Gastrocnemius medialis (tissue), 4 donors: ENCODE measurements at regions not wholly inside any gene's neighbourhood (a gene's known extent, or its start where the extent isn't known, plus 50 kb on each side); places are given as distances from the start of the nearest gene placed in this dataset.

Experiments
- ATAC-seq, 2 donors: fragments of 150-250 bp; one replicate each; pipeline ENCODE4 v1.9.1; 2016
- DNase-seq, 2 donors: peaks; one replicate each; pipeline ENCODE4 v3.0.0-alpha.2; 2019
- H3K27ac ChIP-seq, 4 donors: fragments of 200-600 bp; sonication (generic); 1 replicate in 1 of 4; 2 replicates in 3 of 4; pipeline ENCODE4 v1.5.1; 2016 to 2018; ENCODE audit warnings: mild to moderate bottlenecking in 2 of 4, moderate library complexity in 1 of 4
- H3K27me3 ChIP-seq, 3 donors: fragments of 200-600 bp; sonication (generic) in 2 of 3; 1 replicate in 1 of 3; 2 replicates in 2 of 3; pipeline versions ENCODE4 v1.5.1 to v1.6.0; 2016 to 2019; ENCODE audit warnings: mild to moderate bottlenecking in 1 of 3, moderate library complexity in 1 of 3
- H3K36me3 ChIP-seq, 2 donors: fragments of 200-600 bp; sonication (generic) in 1 of 2; one replicate each; pipeline ENCODE4 v1.5.1; 2017 to 2018
- H3K4me1 ChIP-seq, 2 donors: fragments of 200-600 bp; sonication (generic) in 1 of 2; one replicate each; pipeline ENCODE4 v1.5.1; 2016 to 2017; ENCODE audit warnings: mild to moderate bottlenecking in 2 of 2
- H3K4me3 ChIP-seq, 4 donors: fragments of 200-600 bp; sonication (generic) in 3 of 4; 1 replicate in 1 of 4; 2 replicates in 3 of 4; pipeline ENCODE4 v1.5.1; 2016 to 2019; ENCODE audit warnings: mild to moderate bottlenecking in 2 of 4
- H3K9me3 ChIP-seq, 3 donors: fragments of 200-600 bp; sonication (generic) in 2 of 3; 1 replicate in 1 of 3; 2 replicates in 2 of 3; pipeline ENCODE4 v1.5.1; 2016 to 2019
- POLR2A ChIP-seq, 2 donors: fragments of 450-650 bp; IDR thresholded peaks; one replicate each; pipeline ENCODE4 v1.6.1; 2017; ENCODE audit warnings: antibody characterized with exemption in 2 of 2, mild to moderate bottlenecking in 2 of 2, moderate library complexity in 2 of 2
- in situ Hi-C, 4 donors: fragments of 200-750 bp; cut with MboI; loops; one replicate each; pipeline versions ENCODE4 v1.15.0 to v1.8.0; 2017; ENCODE audit warnings: low sequenced_read_pairs in 4 of 4
- intact Hi-C: fragments of 100-400 bp; cut with DNase I; formaldehyde crosslinking; loops from one replicate; pipeline ENCODE4 v1.15.1; 2023; ENCODE audit warnings: low total_unique reads
- TF ChIP-seq, protein P1 (sequence below), 5 experiments: fragments of 450-650 bp in 3 of 5; fragments of 200-600 bp in 2 of 5; sonication (generic) in 2 of 5; IDR thresholded peaks in 4 of 5; conservative IDR thresholded peaks in 1 of 5; 1 replicate in 4 of 5; 2 replicates in 1 of 5; pipeline ENCODE4 v1.5.1; 2016 to 2019; ENCODE audit warnings: antibody characterized with exemption in 5 of 5, mild to moderate bottlenecking in 3 of 5, moderate library complexity in 3 of 5

DNA sequence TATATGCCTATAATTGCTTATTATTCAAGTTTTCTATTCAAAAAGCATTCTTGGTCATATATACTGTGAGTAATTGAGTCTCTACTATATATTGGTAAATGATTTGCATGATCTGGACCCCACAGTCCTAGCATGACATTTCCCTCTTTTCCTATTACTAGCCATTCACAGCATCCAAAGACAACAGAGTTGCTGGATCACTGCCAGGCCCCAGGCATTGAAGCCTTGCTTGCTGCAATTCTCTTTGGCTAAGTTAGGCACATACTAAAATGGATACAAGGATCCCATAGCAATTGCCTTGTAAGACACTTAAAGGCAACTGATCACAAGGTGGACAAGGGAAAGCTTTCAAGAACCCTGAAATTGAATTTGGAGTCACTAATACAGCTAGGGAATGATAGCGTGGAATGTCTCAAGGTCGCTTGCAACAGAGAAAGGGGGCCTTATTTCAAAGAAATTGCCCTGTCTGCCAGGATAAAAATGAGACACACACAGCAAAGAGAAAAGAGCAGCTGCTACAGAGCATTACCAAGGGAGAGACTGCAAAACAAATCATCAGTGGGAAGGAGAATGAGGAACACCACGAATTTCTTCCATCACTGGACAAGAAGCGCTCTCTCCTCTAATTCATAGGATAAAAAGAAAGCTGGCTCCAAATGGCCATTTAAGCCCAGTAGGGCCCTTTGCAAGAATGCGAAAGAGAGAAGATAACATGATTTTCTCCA, 77.1 kb upstream of the EPHA4 start:
- ATAC-seq (no peak), DNase-seq (no peak)
- intact Hi-C loops, result no loop called here
- Histone ChIP-seq H3K4me3 (no peak overlapping the region), H3K36me3 (no peaks in the 10 kb centered on the region), H3K4me1 (no peaks in the 10 kb centered on the region), H3K27me3 (no peaks in the 10 kb centered on the region), H3K27ac (no peak overlapping the region), H3K9me3 (no peaks in the 10 kb centered on the region)
- TF ChIP-seq, protein P1, sequence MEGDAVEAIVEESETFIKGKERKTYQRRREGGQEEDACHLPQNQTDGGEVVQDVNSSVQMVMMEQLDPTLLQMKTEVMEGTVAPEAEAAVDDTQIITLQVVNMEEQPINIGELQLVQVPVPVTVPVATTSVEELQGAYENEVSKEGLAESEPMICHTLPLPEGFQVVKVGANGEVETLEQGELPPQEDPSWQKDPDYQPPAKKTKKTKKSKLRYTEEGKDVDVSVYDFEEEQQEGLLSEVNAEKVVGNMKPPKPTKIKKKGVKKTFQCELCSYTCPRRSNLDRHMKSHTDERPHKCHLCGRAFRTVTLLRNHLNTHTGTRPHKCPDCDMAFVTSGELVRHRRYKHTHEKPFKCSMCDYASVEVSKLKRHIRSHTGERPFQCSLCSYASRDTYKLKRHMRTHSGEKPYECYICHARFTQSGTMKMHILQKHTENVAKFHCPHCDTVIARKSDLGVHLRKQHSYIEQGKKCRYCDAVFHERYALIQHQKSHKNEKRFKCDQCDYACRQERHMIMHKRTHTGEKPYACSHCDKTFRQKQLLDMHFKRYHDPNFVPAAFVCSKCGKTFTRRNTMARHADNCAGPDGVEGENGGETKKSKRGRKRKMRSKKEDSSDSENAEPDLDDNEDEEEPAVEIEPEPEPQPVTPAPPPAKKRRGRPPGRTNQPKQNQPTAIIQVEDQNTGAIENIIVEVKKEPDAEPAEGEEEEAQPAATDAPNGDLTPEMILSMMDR (IDR thresholded peaks at IDR 0.05 in 4 of 5, conservative IDR thresholded peaks at IDR 0.05 in 1 of 5), result no peak
- no peak for TF ChIP-seq POLR2A (IDR thresholded peaks at IDR 0.05)
- in situ Hi-C loops, result no loop called here

- in situ Hi-C loops, result no loop called here
- H3K27ac ChIP-seq, result no peak overlapping the region
- H3K27me3 ChIP-seq, result no peaks in the 10 kb centered on the region
- intact Hi-C loops, result no loop called here
- ATAC-seq (no peak), DNase-seq (no peak)
- H3K4me1 ChIP-seq, result no peaks in the 10 kb centered on the region
- no peaks in the 10 kb centered on the region for H3K36me3 ChIP-seq
- no peaks in the 10 kb centered on the region for H3K9me3 ChIP-seq
- no peak overlapping the region for H3K4me3 ChIP-seq
- TF ChIP-seq, protein P1 (IDR thresholded peaks at IDR 0.05 in 4 of 5, conservative IDR thresholded peaks at IDR 0.05 in 1 of 5), result no peak
- TF ChIP-seq POLR2A (IDR thresholded peaks at IDR 0.05), result no peak
Observed at GRCh38 chr2:221642447-221642846, 70.3 kb upstream of the EPHA4 start.

DNA sequence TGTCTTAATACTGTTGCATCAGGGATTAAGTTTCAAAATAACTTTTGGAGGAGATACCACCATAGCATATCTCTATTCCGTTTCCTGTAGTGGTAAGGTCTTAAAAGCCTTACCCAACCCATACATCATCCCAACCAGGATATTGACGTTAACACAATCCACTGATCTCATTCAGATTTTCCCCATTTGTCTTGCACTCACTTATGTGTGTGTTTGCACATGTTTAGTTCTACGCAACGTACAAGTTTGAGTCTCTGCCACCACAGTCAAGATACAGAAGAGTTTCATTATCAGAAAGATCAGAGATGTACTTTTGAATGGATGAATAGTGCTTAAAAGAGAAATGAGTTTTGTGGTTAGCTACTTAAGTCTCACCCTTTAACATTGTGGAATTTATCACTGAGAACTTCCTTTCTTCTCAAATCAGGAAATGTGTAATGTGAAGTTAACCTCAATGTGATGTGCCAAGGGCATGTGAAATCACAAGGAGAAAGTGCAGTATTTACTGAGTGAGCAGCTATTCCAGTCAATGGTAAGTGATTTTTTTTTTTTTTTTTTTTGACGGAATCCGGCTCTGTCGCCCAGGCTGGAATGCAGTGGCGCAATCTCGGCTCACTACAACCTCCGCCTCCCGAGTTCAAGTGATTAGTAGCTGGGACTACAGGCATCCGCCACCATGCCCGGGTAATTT, 69.2 kb upstream of the EPHA4 start:
- ATAC-seq, result no peak
- TF ChIP-seq, protein P1 (IDR thresholded peaks at IDR 0.05 in 4 of 5, conservative IDR thresholded peaks at IDR 0.05 in 1 of 5), result no peak
- TF ChIP-seq POLR2A (IDR thresholded peaks at IDR 0.05), result no peak
- intact Hi-C loops (no loop called here), in situ Hi-C loops (no loop called here)
- H3K36me3 ChIP-seq, result no peaks in the 10 kb centered on the region
- no peaks in the 10 kb centered on the region for H3K9me3 ChIP-seq
- no peak overlapping the region for H3K27ac ChIP-seq
- H3K27me3 ChIP-seq, result no peaks in the 10 kb centered on the region
- H3K4me3 ChIP-seq, result no peak overlapping the region
- no peaks in the 10 kb centered on the region for H3K4me1 ChIP-seq
- no peak for DNase-seq

DNA sequence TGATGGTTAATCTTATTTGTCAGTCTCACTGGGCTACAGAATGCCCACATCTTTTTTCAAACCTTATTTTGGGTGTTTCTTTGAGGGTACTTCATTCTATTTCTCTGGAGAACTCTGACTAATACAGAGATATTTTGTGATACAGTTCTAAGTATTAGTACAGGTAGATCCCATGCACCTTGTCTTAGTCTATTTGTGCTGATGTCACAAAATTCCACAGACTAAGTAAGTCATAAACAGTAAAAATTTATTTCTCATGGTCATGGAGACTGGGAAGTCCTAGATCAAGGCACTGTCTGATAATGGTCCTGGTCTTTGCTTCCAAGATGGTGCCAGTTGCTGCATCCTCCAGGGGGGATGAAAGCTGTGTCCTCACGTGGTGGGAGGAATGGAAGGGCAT, 68.6 kb upstream of the EPHA4 start:
- no peak overlapping the region for H3K27ac ChIP-seq
- no peaks in the 10 kb centered on the region for H3K9me3 ChIP-seq
- intact Hi-C loops, result no loop called here
- DNase-seq (no peak), ATAC-seq (no peak)
- H3K4me1 ChIP-seq, result no peaks in the 10 kb centered on the region
- TF ChIP-seq, protein P1 (IDR thresholded peaks at IDR 0.05 in 4 of 5, conservative IDR thresholded peaks at IDR 0.05 in 1 of 5), result no peak
- TF ChIP-seq POLR2A (IDR thresholded peaks at IDR 0.05), result no peak
- no peak overlapping the region for H3K4me3 ChIP-seq
- H3K27me3 ChIP-seq, result no peaks in the 10 kb centered on the region
- in situ Hi-C loops, result no loop called here
- no peaks in the 10 kb centered on the region for H3K36me3 ChIP-seq
